ENCODE measurements at regions not wholly inside any gene's neighbourhood (a gene's known extent, or its start where the extent isn't known, plus 50 kb on each side); places are given as distances from the start of the nearest gene placed in this dataset.
"Not testable (repeated sequence)": the region's sequence is repeated elsewhere in the genome, so short reads cannot be mapped to it uniquely, and the experiment has no call there.

- no peak overlapping the region for H3K4me3 ChIP-seq (replicated peaks; ENCODE audit: low read depth, low read length)
- no peak for TF ChIP-seq CTCF (IDR thresholded peaks at IDR 0.05; ENCODE audit: low read length, missing control alignments)
- no peak for DNase-seq (ENCODE audit: low read depth)
These were observed 515.4 kb upstream of the SOX11 start for GRCh38 chr2:5176764-5177163.

- no peak for DNase-seq (ENCODE audit: low read depth)
- no peak overlapping the region for H3K4me3 ChIP-seq (replicated peaks; ENCODE audit: low read depth, low read length)
- no peak for TF ChIP-seq CTCF (IDR thresholded peaks at IDR 0.05; ENCODE audit: low read length, missing control alignments)
These were observed 509.2 kb upstream of the SOX11 start for GRCh38 chr2:5183031-5183430.

- no peak overlapping the region for H3K4me3 ChIP-seq (replicated peaks; ENCODE audit: low read depth, low read length)
- no peak for DNase-seq (ENCODE audit: low read depth)
- no peak for TF ChIP-seq CTCF (IDR thresholded peaks at IDR 0.05; ENCODE audit: low read length, missing control alignments)
These were observed 504.9 kb upstream of the SOX11 start for GRCh38 chr2:5187283-5187682.

- DNase-seq (ENCODE audit: low read depth), result no peak
- no peak for TF ChIP-seq CTCF (IDR thresholded peaks at IDR 0.05; ENCODE audit: low read length, missing control alignments)
- no peak overlapping the region for H3K4me3 ChIP-seq (replicated peaks; ENCODE audit: low read depth, low read length)
These were observed 503.5 kb upstream of the SOX11 start for GRCh38 chr2:5188636-5189035.

GRCh38 chr2:5190023-5190422 lies 502.2 kb upstream of the SOX11 start:
- no peak for TF ChIP-seq CTCF (IDR thresholded peaks at IDR 0.05; ENCODE audit: low read length, missing control alignments)
- no peak for DNase-seq (ENCODE audit: low read depth)
- no peak overlapping the region for H3K4me3 ChIP-seq (replicated peaks; ENCODE audit: low read depth, low read length)

- TF ChIP-seq CTCF (IDR thresholded peaks at IDR 0.05; ENCODE audit: low read length, missing control alignments), result no peak
- no peak for DNase-seq (ENCODE audit: low read depth)
- no peak overlapping the region for H3K4me3 ChIP-seq (replicated peaks; ENCODE audit: low read depth, low read length)
These were observed 496.5 kb upstream of the SOX11 start for GRCh38 chr2:5195636-5196035.

- no peak for TF ChIP-seq CTCF (IDR thresholded peaks at IDR 0.05; ENCODE audit: low read length, missing control alignments)
- no peak for DNase-seq (ENCODE audit: low read depth)
- H3K4me3 ChIP-seq (replicated peaks; ENCODE audit: low read depth, low read length), result no peak overlapping the region
These were observed 488.9 kb upstream of the SOX11 start for GRCh38 chr2:5203134-5203755.

GRCh38 chr2:5206742-5207141 lies 485.4 kb upstream of the SOX11 start:
- not testable (repeated sequence) for H3K4me3 ChIP-seq (replicated peaks; ENCODE audit: low read depth, low read length); DNase-seq (ENCODE audit: low read depth)

Data from fibroblast of pulmonary artery (primary cell).